Endothelial cell of umbilical vein (primary cell): ENCODE measurements at regions not wholly inside any gene's neighbourhood (a gene's known extent, or its start where the extent isn't known, plus 50 kb on each side); places are given as distances from the start of the nearest gene placed in this dataset.

ENCODE experiments used
- FOS ChIP-seq: IDR thresholded peaks from 2 replicates; pipeline ENCODE4 v1.6.1; 2011; ENCODE audit warnings: mild to moderate bottlenecking, low read length, moderate library complexity, borderline replicate concordance; ENCODE audit not compliant: insufficient read depth
- POLR2A ChIP-seq: IDR thresholded peaks from 2 replicates; pipeline ENCODE4 v1.6.1; 2012; ENCODE audit warnings: low read depth, mild to moderate bottlenecking, control low read depth, low read length
- POLR2AphosphoS5 ChIP-seq: IDR thresholded peaks from 2 replicates; pipeline ENCODE4 v1.6.1; 2012; ENCODE audit warnings: low read depth, mild to moderate bottlenecking, control low read depth, low read length, moderate library complexity; ENCODE audit not compliant: insufficient read depth
- TF ChIP-seq, protein P1 (sequence below), 2 donors: IDR thresholded peaks; 1 replicate in 1 of 2; 2 replicates in 1 of 2; pipeline ENCODE4 v1.5.1; 2011; ENCODE audit warnings: low read length in 2 of 2, mild to moderate bottlenecking in 2 of 2, moderate library complexity in 2 of 2, control low read depth in 1 of 2, inconsistent platforms in 1 of 2, low read depth in 1 of 2; ENCODE audit not compliant: insufficient read depth in 1 of 2; ENCODE audit errors: extremely low read depth in 1 of 2
- TF ChIP-seq, protein P2 (sequence below): IDR thresholded peaks from 2 replicates; pipeline ENCODE4 v1.6.1; 2011; ENCODE audit not compliant: insufficient read depth, insufficient read length

DNA sequence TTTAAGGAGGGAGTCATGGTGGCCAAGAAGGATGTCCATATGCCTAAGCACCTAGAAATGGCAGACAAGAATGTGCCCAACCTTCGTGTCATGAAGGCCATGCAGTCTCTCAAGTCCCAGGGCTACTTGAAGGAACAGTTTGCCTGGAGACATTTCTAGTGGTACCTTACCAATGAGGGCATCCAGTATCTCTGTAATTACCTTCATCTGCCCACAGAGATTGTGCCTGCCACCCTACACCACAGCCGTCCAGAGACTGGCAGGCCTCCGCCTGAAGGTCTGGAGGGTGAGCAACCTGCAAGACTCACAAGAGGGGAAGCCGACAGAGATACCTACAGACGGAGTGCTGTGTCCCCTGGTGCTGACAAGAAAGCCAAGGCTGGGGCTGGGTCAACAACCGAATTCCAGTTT, 115.0 kb downstream of the HFE start:
- TF ChIP-seq POLR2A (no peak), POLR2AphosphoS5 (no peak), FOS (no peak)
- TF ChIP-seq, protein P1, sequence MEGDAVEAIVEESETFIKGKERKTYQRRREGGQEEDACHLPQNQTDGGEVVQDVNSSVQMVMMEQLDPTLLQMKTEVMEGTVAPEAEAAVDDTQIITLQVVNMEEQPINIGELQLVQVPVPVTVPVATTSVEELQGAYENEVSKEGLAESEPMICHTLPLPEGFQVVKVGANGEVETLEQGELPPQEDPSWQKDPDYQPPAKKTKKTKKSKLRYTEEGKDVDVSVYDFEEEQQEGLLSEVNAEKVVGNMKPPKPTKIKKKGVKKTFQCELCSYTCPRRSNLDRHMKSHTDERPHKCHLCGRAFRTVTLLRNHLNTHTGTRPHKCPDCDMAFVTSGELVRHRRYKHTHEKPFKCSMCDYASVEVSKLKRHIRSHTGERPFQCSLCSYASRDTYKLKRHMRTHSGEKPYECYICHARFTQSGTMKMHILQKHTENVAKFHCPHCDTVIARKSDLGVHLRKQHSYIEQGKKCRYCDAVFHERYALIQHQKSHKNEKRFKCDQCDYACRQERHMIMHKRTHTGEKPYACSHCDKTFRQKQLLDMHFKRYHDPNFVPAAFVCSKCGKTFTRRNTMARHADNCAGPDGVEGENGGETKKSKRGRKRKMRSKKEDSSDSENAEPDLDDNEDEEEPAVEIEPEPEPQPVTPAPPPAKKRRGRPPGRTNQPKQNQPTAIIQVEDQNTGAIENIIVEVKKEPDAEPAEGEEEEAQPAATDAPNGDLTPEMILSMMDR (IDR thresholded peaks at IDR 0.05; ENCODE audit: extremely low read depth in 1 of 2, insufficient read depth in 1 of 2, low read depth in 1 of 2, low read length in 2 of 2): no peak
- TF ChIP-seq, protein P2, sequence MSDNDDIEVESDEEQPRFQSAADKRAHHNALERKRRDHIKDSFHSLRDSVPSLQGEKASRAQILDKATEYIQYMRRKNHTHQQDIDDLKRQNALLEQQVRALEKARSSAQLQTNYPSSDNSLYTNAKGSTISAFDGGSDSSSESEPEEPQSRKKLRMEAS: no peak
